PFSK-1 (cell line): ENCODE measurements at regions not wholly inside any gene's neighbourhood (a gene's known extent, or its start where the extent isn't known, plus 50 kb on each side); places are given as distances from the start of the nearest gene placed in this dataset.

ENCODE experiments used
- FOXP2 ChIP-seq: optimal IDR thresholded peaks from 2 replicates; pipeline ENCODE3; 2011; ENCODE audit warnings: borderline replicate concordance, control low read depth, inconsistent platforms; ENCODE audit not compliant: insufficient read depth; ENCODE audit errors: extremely low read length, extremely low read depth
- POLR2AphosphoS5 ChIP-seq: IDR thresholded peaks from 2 replicates; pipeline ENCODE4 v1.6.1; 2012; ENCODE audit warnings: low read depth, mild to moderate bottlenecking, control low read depth, low read length, moderate library complexity
- REST ChIP-seq, 2 experiments: IDR thresholded peaks; 2 replicates each; pipeline versions ENCODE4 v1.6.1 to v1.8.0; 2011 to 2012; ENCODE audit warnings: low read depth in 2 of 2, low read length in 2 of 2, control low read depth in 1 of 2, inconsistent platforms in 1 of 2, mild to moderate bottlenecking in 1 of 2, moderate library complexity in 1 of 2; ENCODE audit not compliant: insufficient read depth in 1 of 2
- SIN3A ChIP-seq: IDR thresholded peaks from 2 replicates; pipeline ENCODE4 v1.6.1; 2012; ENCODE audit warnings: mild to moderate bottlenecking, low read length, moderate library complexity, borderline replicate concordance; ENCODE audit not compliant: insufficient read depth
- TAF1 ChIP-seq: IDR thresholded peaks from 2 replicates; pipeline ENCODE4 v1.6.1; 2012; ENCODE audit warnings: low read length, control low read depth, borderline replicate concordance; ENCODE audit not compliant: insufficient read depth

DNA sequence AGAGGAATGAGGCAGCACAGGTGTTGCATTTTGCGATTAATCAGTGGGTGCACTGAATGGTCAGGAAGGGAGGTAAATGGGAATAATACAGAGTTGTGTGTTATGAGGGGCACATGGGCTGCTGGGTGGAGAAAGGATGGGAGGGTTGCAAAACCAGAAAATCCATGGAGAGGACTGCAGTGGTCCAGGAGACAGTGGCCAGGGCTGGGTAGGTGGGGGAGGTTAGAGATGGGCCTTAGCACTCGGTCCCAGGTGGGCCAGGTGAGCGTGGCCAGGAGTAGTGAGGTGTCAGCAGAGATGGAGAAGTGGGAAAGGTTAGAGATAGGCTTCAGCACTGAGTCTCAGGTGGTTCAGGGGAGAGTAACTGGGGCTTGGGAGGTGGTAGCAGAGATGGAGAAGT, 399.1 kb upstream of the LARGE1 start:
- no peak for TF ChIP-seq FOXP2
- TF ChIP-seq TAF1, result no peak
- TF ChIP-seq POLR2AphosphoS5, result no peak
- no peak for TF ChIP-seq SIN3A
- TF ChIP-seq REST (IDR thresholded peaks at IDR 0.05; ENCODE audit: insufficient read depth in 1 of 2, low read depth in 2 of 2, low read length in 2 of 2), result no peak

DNA sequence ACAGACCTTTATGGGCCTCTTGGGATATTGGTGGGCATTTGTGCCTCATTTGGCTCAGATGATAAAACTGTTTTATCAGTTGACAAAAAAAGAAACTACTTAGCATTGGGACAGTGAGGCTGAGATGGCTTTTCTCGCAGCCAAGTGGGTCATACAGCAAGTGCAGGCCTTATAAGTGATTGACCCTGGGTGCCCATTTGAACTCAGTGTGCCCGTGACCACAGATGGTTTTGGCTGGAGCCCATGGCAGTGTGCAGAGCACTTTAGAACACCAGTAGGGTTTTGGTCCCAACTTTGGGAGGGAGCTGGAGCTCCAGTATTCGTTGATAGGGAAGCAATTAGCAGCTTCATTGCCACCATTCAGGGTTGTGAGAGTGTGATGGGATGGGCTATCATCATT, 404.5 kb upstream of the LARGE1 start:
- TF ChIP-seq REST (IDR thresholded peaks at IDR 0.05; ENCODE audit: insufficient read depth in 1 of 2, low read depth in 2 of 2, low read length in 2 of 2), result no peak
- no peak for TF ChIP-seq POLR2AphosphoS5
- no peak for TF ChIP-seq FOXP2

DNA sequence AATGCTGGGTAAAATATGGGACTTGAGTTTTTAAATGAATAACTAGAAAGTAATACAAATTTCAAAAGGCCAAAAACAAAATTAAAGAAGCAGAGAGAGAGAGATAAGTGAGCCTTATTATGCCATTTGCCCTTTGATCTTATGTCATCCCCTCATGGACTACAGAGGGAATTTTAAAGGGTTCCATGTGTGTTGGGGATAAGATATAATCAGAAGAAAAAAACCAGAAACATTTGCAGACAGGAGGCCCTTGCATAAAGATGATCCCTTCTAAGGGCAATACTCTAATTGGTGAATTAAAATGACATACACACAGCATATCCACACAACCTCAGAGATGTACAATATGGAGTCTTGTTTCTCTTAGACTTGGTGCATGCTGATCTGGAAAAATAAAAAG, 406.6 kb upstream of the LARGE1 start:
- TF ChIP-seq POLR2AphosphoS5 (no peak), FOXP2 (no peak), SIN3A (no peak), TAF1 (no peak), REST (IDR thresholded peaks at IDR 0.05; ENCODE audit: insufficient read depth in 1 of 2, low read depth in 2 of 2, low read length in 2 of 2) (no peak)

- TF ChIP-seq TAF1 (no peak), POLR2AphosphoS5 (no peak), FOXP2 (no peak), REST (IDR thresholded peaks at IDR 0.05; ENCODE audit: insufficient read depth in 1 of 2, low read depth in 2 of 2, low read length in 2 of 2) (no peak), SIN3A (no peak)
Measured at GRCh38 chr22:34330432-34330831, 410.2 kb upstream of the LARGE1 start.

DNA sequence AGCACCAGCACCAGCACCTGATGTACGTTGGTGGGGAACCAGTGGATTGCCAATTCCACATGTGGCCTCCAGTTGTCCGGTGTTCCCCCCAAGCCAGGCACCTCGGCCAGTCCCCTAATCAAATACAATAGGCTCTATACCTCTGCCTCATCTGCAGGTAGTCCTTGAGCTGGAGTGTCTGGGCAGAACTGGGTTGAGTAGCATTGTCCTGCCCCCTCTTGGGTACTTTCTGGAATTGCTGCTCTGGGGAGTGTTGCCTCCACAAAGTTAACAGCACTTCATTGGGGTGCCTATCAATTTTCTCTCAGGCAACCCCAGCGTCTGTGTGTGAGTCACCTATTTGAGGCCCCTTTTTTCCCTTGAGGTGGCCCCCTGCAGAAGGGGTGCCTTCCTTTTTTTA, 413.0 kb upstream of the LARGE1 start:
- TF ChIP-seq FOXP2 (no peak), SIN3A (no peak), POLR2AphosphoS5 (no peak), REST (IDR thresholded peaks at IDR 0.05; ENCODE audit: insufficient read depth in 1 of 2, low read depth in 2 of 2, low read length in 2 of 2) (no peak)
